ENCODE measurements at regions not wholly inside any gene's neighbourhood (a gene's known extent, or its start where the extent isn't known, plus 50 kb on each side); places are given as distances from the start of the nearest gene placed in this dataset.

- TF ChIP-seq CTCF (IDR thresholded peaks at IDR 0.05) (no peak), ZFX (IDR thresholded peaks at IDR 0.05; ENCODE audit: borderline replicate concordance) (no peak)
Measured at GRCh38 chr1:88562991-88563390, 121.1 kb upstream of the PKN2 start.
